ENCODE measurements at regions not wholly inside any gene's neighbourhood (a gene's known extent, or its start where the extent isn't known, plus 50 kb on each side); places are given as distances from the start of the nearest gene placed in this dataset.

DNA sequence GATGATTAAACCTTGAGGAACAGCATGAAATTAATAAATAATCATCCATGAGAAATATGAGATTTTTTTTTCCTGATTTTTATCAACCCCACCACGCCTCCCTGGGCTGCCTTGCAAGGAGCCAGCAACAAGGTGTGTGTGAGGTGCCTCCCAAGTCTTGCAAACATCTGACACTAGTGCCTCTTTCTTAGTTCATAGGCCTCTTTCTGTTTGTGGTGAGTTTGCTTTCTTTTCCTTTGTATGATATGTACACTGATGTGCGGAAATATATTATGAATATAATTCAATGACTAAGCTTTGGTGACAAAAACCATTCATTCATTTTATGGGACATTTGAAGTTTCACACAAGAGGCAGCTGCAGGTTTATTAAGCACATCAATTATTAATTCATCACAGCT, 63.2 kb upstream of the SYNDIG1 start:
- intact Hi-C loops (cut with DNase I, micrococcal nuclease), result no loop called here
- no peak overlapping the region for H3K27ac ChIP-seq (ENCODE audit: low read depth in 1 of 2, low read length in 2 of 2)
- TF ChIP-seq, protein P1, sequence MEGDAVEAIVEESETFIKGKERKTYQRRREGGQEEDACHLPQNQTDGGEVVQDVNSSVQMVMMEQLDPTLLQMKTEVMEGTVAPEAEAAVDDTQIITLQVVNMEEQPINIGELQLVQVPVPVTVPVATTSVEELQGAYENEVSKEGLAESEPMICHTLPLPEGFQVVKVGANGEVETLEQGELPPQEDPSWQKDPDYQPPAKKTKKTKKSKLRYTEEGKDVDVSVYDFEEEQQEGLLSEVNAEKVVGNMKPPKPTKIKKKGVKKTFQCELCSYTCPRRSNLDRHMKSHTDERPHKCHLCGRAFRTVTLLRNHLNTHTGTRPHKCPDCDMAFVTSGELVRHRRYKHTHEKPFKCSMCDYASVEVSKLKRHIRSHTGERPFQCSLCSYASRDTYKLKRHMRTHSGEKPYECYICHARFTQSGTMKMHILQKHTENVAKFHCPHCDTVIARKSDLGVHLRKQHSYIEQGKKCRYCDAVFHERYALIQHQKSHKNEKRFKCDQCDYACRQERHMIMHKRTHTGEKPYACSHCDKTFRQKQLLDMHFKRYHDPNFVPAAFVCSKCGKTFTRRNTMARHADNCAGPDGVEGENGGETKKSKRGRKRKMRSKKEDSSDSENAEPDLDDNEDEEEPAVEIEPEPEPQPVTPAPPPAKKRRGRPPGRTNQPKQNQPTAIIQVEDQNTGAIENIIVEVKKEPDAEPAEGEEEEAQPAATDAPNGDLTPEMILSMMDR (IDR thresholded peaks at IDR 0.05), result no peak
- H3K27ac Mint-ChIP-seq, result peak overlapping the region; percentile 66
- H3K4me3 ChIP-seq (ENCODE audit: low read length), result no peak overlapping the region
- peaks cover 4% of the 10 kb centered on the region for H3K4me1 ChIP-seq (ENCODE audit: insufficient read depth, low read length)
- ChIA-PET POLR2A (interaction anchor here (2.0 kb wide), 1 partner anchor 16 kb away, joined by 7 read pairs; no protein-coding TSS in a partner anchor), CTCF (no interaction called here)
- H3K4me1 Mint-ChIP-seq (ENCODE audit: low read depth), result peaks cover 24% of the 10 kb centered on the region
- no peaks in the 10 kb centered on the region for H3K36me3 ChIP-seq (ENCODE audit: insufficient read depth, low read length)
- H3K9me3 ChIP-seq (ENCODE audit: control insufficient read depth in 1 of 2, insufficient read depth in 1 of 2, low read length in 2 of 2), result peaks cover 0 to 3% of the 10 kb centered on the region in 2 experiments
- no peak overlapping the region for H3K4me3 Mint-ChIP-seq
- no peak for ATAC-seq (ENCODE audit: poor library complexity)
- no peak for DNase-seq
- peaks cover 0 to 2% of the 10 kb centered on the region in 2 experiments for H3K27me3 ChIP-seq (ENCODE audit: control insufficient read depth in 1 of 2, insufficient read depth in 2 of 2, low read length in 2 of 2)
- no peaks in the 10 kb centered on the region for H3K36me3 Mint-ChIP-seq (ENCODE audit: low read depth)
- H3K9me3 Mint-ChIP-seq, result peaks cover 2% of the 10 kb centered on the region
- H3K27me3 Mint-ChIP-seq, result no peaks in the 10 kb centered on the region

- peaks cover 4% of the 10 kb centered on the region for H3K4me1 ChIP-seq (ENCODE audit: insufficient read depth, low read length)
- intact Hi-C loops (cut with DNase I, micrococcal nuclease), result no loop called here
- TF ChIP-seq, protein P1 (IDR thresholded peaks at IDR 0.05), result no peak
- peaks cover 0 to 3% of the 10 kb centered on the region in 2 experiments for H3K9me3 ChIP-seq (ENCODE audit: control insufficient read depth in 1 of 2, insufficient read depth in 1 of 2, low read length in 2 of 2)
- Mint-ChIP-seq H3K27me3 (no peaks in the 10 kb centered on the region), H3K27ac (peak overlapping the region; percentile 66), H3K9me3 (peaks cover 2% of the 10 kb centered on the region), H3K36me3 (ENCODE audit: low read depth) (no peaks in the 10 kb centered on the region), H3K4me3 (no peak overlapping the region), H3K4me1 (ENCODE audit: low read depth) (peaks cover 24% of the 10 kb centered on the region)
- H3K27me3 ChIP-seq (ENCODE audit: control insufficient read depth in 1 of 2, insufficient read depth in 2 of 2, low read length in 2 of 2), result peaks cover 0 to 2% of the 10 kb centered on the region in 2 experiments
- DNase-seq, result no peak
- H3K4me3 ChIP-seq (ENCODE audit: low read length), result no peak overlapping the region
- ChIA-PET POLR2A (interaction anchor here (2.0 kb wide), 1 partner anchor 16 kb away, joined by 7 read pairs; no protein-coding TSS in a partner anchor), CTCF (no interaction called here)
- H3K36me3 ChIP-seq (ENCODE audit: insufficient read depth, low read length), result no peaks in the 10 kb centered on the region
- H3K27ac ChIP-seq (ENCODE audit: low read depth in 1 of 2, low read length in 2 of 2), result no peak overlapping the region
- ATAC-seq (ENCODE audit: poor library complexity), result no peak
Measured at GRCh38 chr20:24405810-24406209, 63.6 kb upstream of the SYNDIG1 start.

- ATAC-seq (ENCODE audit: poor library complexity) (no peak), DNase-seq (no peak)
- Histone ChIP-seq H3K4me3 (ENCODE audit: low read length) (no peak overlapping the region), H3K9me3 (ENCODE audit: control insufficient read depth in 1 of 2, insufficient read depth in 1 of 2, low read length in 2 of 2) (no peaks in the 10 kb centered on the region), H3K27me3 (ENCODE audit: control insufficient read depth in 1 of 2, insufficient read depth in 2 of 2, low read length in 2 of 2) (no peaks in the 10 kb centered on the region), H3K36me3 (ENCODE audit: insufficient read depth, low read length) (no peaks in the 10 kb centered on the region), H3K4me1 (ENCODE audit: insufficient read depth, low read length) (peaks cover 4% of the 10 kb centered on the region), H3K27ac (ENCODE audit: low read depth in 1 of 2, low read length in 2 of 2) (no peak overlapping the region)
- intact Hi-C loops (cut with DNase I, micrococcal nuclease), result no loop called here
- Mint-ChIP-seq H3K36me3 (ENCODE audit: low read depth) (no peaks in the 10 kb centered on the region), H3K27me3 (no peaks in the 10 kb centered on the region), H3K4me3 (no peak overlapping the region), H3K4me1 (ENCODE audit: low read depth) (peaks cover 24% of the 10 kb centered on the region), H3K27ac (no peak overlapping the region), H3K9me3 (peaks cover 4% of the 10 kb centered on the region)
- TF ChIP-seq, protein P1 (IDR thresholded peaks at IDR 0.05), result no peak
- CTCF ChIA-PET, result no interaction called here
- POLR2A ChIA-PET, result no interaction called here
Measured at GRCh38 chr20:24403406-24403805, 66.0 kb upstream of the SYNDIG1 start.

All from CD4-positive, alpha-beta T cell (primary cell).